Tibial nerve (tissue), 4 donors: ENCODE measurements at regions not wholly inside any gene's neighbourhood (a gene's known extent, or its start where the extent isn't known, plus 50 kb on each side); places are given as distances from the start of the nearest gene placed in this dataset.

Experiments
- CTCF ChIP-seq, 5 experiments: fragments of 200-600 bp in 3 of 5; fragments of 450-650 bp in 2 of 5; sonication (generic) in 3 of 5; IDR thresholded peaks; one replicate each; pipeline ENCODE4 v1.5.1; 2016 to 2019; ENCODE audit warnings: antibody characterized with exemption in 5 of 5, mild to moderate bottlenecking in 3 of 5, moderate library complexity in 2 of 5
- EP300 ChIP-seq, 2 donors: sonication (generic); formaldehyde crosslinking; IDR thresholded peaks; one replicate each; pipeline ENCODE4 v1.6.1; 2017; ENCODE audit warnings: antibody characterized with exemption in 2 of 2, mild to moderate bottlenecking in 1 of 2
- POLR2A ChIP-seq, 2 donors: fragments of 450-650 bp; IDR thresholded peaks; one replicate each; pipeline ENCODE4 v1.6.1; 2017; ENCODE audit warnings: antibody characterized with exemption in 2 of 2, mild to moderate bottlenecking in 2 of 2, moderate library complexity in 2 of 2

GRCh38 chr18:1778496-1779178 is 792.7 kb downstream of the METTL4 start:
- TF ChIP-seq CTCF (IDR thresholded peaks at IDR 0.05) (no peak), POLR2A (IDR thresholded peaks at IDR 0.05) (no peak), EP300 (IDR thresholded peaks at IDR 0.05) (no peak)
